ENCODE measurements at regions not wholly inside any gene's neighbourhood (a gene's known extent, or its start where the extent isn't known, plus 50 kb on each side); places are given as distances from the start of the nearest gene placed in this dataset.

- TF ChIP-seq ZBTB11 (CRISPR knock-in tag; IDR thresholded peaks at IDR 0.05) = no peak
Measured at GRCh38 chr5:51159606-51160005, 223.6 kb upstream of the ISL1 start (continued).

DNA sequence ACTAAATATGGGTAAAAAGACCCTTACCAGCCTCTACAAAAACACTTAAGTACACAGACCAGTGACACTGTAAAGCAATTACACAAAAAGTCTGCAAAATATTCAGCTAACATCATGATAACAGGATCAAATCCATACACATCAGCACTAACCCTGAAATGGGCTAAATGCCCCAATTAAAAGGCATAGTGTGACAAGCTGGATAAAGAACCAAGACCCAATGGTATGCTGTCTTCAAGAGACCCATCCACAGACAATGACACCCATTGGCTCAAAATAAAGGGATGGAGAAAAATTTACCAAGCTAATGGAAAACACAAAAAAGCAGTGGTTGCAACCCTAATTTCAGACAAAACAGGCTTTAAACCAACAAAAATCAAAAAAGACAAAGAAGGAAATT is 221.0 kb upstream of the ISL1 start:
- Histone ChIP-seq H3K27me3 (replicated peaks in 1 of 2; ENCODE audit: control insufficient read depth in 2 of 2, insufficient read depth in 2 of 2, low read length in 1 of 2) (no peaks in the 10 kb centered on the region), H3K79me2 (ENCODE audit: control insufficient read depth, insufficient read depth, low read length) (no peaks in the 10 kb centered on the region), H3K36me3 (ENCODE audit: control insufficient read depth in 2 of 2, insufficient read depth in 2 of 2, low read length in 1 of 2) (no peaks in the 10 kb centered on the region), H3K4me1 (ENCODE audit: control insufficient read depth, insufficient read depth, low read length) (no peaks in the 10 kb centered on the region), H3K4me2 (ENCODE audit: control insufficient read depth, insufficient read depth) (no peak overlapping the region), H3K9me3 (replicated peaks; ENCODE audit: control insufficient read depth, insufficient read depth, low read length) (no peaks in the 10 kb centered on the region), H4K20me1 (ENCODE audit: control insufficient read depth, insufficient read depth) (no peaks in the 10 kb centered on the region), H3K27ac (ENCODE audit: control insufficient read depth, insufficient read depth) (no peak overlapping the region), H3K4me3 (no peak overlapping the region), H3K9ac (ENCODE audit: control insufficient read depth, insufficient read depth, low read length) (no peak overlapping the region), H2AFZ (ENCODE audit: control insufficient read depth, low read depth, low read length) (no peak overlapping the region)
- intact Hi-C loops (cut with micrococcal nuclease; ENCODE audit: unreplicated experiment) (no loop called here), in situ Hi-C loops (cut with MboI) (no loop called here)
- ChIA-PET POLR2A (no interaction called here), RAD21 (ENCODE audit: unreplicated experiment) (no interaction called here), CTCF (no interaction called here), SMC1A (ENCODE audit: uncharacterized antibody, unreplicated experiment) (no interaction called here)
- no peak for ATAC-seq
- TF ChIP-seq BCL11A (IDR thresholded peaks at IDR 0.05; ENCODE audit: low read depth, low read length) (no peak), HDAC6 (IDR thresholded peaks at IDR 0.05; ENCODE audit: unreplicated experiment) (no peak), NR2C2 (IDR thresholded peaks at IDR 0.05; ENCODE audit: borderline replicate concordance, control insufficient read depth, insufficient read length, low read depth) (no peak), SREBF1 (IDR thresholded peaks at IDR 0.05; ENCODE audit: low read length) (no peak), ZBTB33 (IDR thresholded peaks at IDR 0.05) (no peak), ZNF384 (IDR thresholded peaks at IDR 0.05; ENCODE audit: borderline replicate concordance, low read depth, low read length) (no peak), RFX5 (IDR thresholded peaks at IDR 0.05; ENCODE audit: low read depth, low read length) (no peak), IKZF2 (IDR thresholded peaks at IDR 0.05) (no peak), PAX5 (IDR thresholded peaks at IDR 0.05; ENCODE audit: borderline replicate concordance, low read depth, low read length) (no peak), MEF2B (IDR thresholded peaks at IDR 0.05; ENCODE audit: partially characterized antibody, poor library complexity, severe bottlenecking) (no peak), TCF12 (IDR thresholded peaks at IDR 0.05; ENCODE audit: low read depth, low read length) (no peak), STAT1 (conservative IDR thresholded peaks at IDR 0.05) (no peak), ETV6 (conservative IDR thresholded peaks at IDR 0.05 in 1 of 2, IDR thresholded peaks at IDR 0.05 in 1 of 2; ENCODE audit: borderline replicate concordance in 1 of 2, low read depth in 1 of 2) (no peak)
- TF ChIP-seq, protein P1, sequence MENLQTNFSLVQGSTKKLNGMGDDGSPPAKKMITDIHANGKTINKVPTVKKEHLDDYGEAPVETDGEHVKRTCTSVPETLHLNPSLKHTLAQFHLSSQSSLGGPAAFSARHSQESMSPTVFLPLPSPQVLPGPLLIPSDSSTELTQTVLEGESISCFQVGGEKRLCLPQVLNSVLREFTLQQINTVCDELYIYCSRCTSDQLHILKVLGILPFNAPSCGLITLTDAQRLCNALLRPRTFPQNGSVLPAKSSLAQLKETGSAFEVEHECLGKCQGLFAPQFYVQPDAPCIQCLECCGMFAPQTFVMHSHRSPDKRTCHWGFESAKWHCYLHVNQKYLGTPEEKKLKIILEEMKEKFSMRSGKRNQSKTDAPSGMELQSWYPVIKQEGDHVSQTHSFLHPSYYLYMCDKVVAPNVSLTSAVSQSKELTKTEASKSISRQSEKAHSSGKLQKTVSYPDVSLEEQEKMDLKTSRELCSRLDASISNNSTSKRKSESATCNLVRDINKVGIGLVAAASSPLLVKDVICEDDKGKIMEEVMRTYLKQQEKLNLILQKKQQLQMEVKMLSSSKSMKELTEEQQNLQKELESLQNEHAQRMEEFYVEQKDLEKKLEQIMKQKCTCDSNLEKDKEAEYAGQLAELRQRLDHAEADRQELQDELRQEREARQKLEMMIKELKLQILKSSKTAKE (IDR thresholded peaks at IDR 0.05; ENCODE audit: low read depth, poor library complexity, severe bottlenecking) = no peak
- no peak for FAIRE-seq
- BruUV-seq (replicated peaks) = no TSS peak
- DNase-seq (ENCODE audit: low read depth, low spot score) = no peak

All from GM12878 (cell line).